Lung (tissue), 11 donors: ENCODE measurements at regions not wholly inside any gene's neighbourhood (a gene's known extent, or its start where the extent isn't known, plus 50 kb on each side); places are given as distances from the start of the nearest gene placed in this dataset.

Experiments used
- ATAC-seq: fragments of 200-7000 bp; cut with Tn5 transposase; one replicate; pipeline ENCODE4 v1.9.1; 2020; ENCODE audit warnings: moderate number of reproducible peaks; ENCODE audit not compliant: insufficient read depth, low FRiP score
- DNase-seq, 3 donors: peaks; one replicate each; pipeline ENCODE4 v3.0.0-alpha.2; 2013 to 2017
- H3K27ac ChIP-seq, 2 donors: one replicate each; pipeline ENCODE4 v1.5.1; 2013; ENCODE audit warnings: mild to moderate bottlenecking in 2 of 2, moderate library complexity in 2 of 2, control low read depth in 1 of 2, inconsistent platforms in 1 of 2, low read depth in 1 of 2, low read length in 1 of 2
- H3K27me3 ChIP-seq, 3 donors: one replicate each; pipeline ENCODE4 v1.5.1; 2013; ENCODE audit warnings: low read length in 2 of 3; ENCODE audit not compliant: control insufficient read depth in 3 of 3, insufficient read depth in 3 of 3
- H3K36me3 ChIP-seq, 4 donors: one replicate each; pipeline ENCODE4 v1.5.1; 2013; ENCODE audit warnings: low read length in 4 of 4, mild to moderate bottlenecking in 1 of 4, moderate library complexity in 1 of 4; ENCODE audit not compliant: control insufficient read depth in 4 of 4, insufficient read depth in 4 of 4
- H3K4me1 ChIP-seq, 5 donors: one replicate each; pipeline ENCODE4 v1.5.1; 2013; ENCODE audit warnings: low read length in 5 of 5, mild to moderate bottlenecking in 2 of 5, moderate library complexity in 1 of 5; ENCODE audit not compliant: control insufficient read depth in 5 of 5, insufficient read depth in 5 of 5
- H3K4me3 ChIP-seq: one replicate; pipeline ENCODE4 v1.5.1; 2013; ENCODE audit warnings: mild to moderate bottlenecking, control low read depth, moderate library complexity
- H3K9ac ChIP-seq, 2 donors: one replicate each; pipeline ENCODE4 v1.5.1; 2013; ENCODE audit warnings: low read length in 2 of 2, control low read depth in 1 of 2; ENCODE audit not compliant: insufficient read depth in 1 of 2
- H3K9me3 ChIP-seq, 4 donors: one replicate each; pipeline ENCODE4 v1.5.1; 2013; ENCODE audit warnings: low read length in 3 of 4, mild to moderate bottlenecking in 1 of 4, moderate library complexity in 1 of 4; ENCODE audit not compliant: control insufficient read depth in 4 of 4, insufficient read depth in 3 of 4
- WGBS, 2 donors: extraction: QIAGEN DNeasy Blood & Tissue Kit; methylation state at CpG; one replicate each; pipeline ENCODE4 v1.1.7; 2013; 5-methylcytosine and 5-hydroxymethylcytosine counted together
- TF ChIP-seq, protein P1 (sequence below): IDR thresholded peaks from 2 replicates; pipeline ENCODE4 v1.5.1; 2012; ENCODE audit warnings: mild to moderate bottlenecking; ENCODE audit errors: control extremely low read depth, extremely low read depth
- donor health status: control.
- donor health status: control.
- donor health status: Bipolar disorder and iron deficiency.
- donor health status: healthy.
- donor health status: DM: yes; HTN: yes; CAD: no.

DNA sequence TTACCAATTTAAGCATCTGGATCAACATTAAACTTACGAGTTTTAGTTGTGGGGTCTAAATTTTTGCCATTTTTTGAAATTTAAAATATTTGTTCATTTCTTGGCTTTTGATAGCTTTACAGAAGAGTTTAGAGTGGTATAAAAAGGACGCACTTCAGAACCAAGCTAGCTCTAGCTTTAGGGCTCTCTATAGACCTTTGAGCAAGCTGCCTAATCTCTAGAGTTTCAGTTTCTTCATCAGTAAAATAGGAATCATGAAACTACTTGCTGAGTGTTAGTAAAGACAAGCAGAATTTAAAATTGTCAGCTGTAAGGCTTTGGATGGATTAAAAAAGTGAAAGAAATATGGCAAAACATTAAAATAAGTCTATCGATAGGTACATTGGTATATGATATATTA lies 266.5 kb downstream of the IPMK start:
- no peak overlapping the region for H3K27ac ChIP-seq
- TF ChIP-seq, protein P1, sequence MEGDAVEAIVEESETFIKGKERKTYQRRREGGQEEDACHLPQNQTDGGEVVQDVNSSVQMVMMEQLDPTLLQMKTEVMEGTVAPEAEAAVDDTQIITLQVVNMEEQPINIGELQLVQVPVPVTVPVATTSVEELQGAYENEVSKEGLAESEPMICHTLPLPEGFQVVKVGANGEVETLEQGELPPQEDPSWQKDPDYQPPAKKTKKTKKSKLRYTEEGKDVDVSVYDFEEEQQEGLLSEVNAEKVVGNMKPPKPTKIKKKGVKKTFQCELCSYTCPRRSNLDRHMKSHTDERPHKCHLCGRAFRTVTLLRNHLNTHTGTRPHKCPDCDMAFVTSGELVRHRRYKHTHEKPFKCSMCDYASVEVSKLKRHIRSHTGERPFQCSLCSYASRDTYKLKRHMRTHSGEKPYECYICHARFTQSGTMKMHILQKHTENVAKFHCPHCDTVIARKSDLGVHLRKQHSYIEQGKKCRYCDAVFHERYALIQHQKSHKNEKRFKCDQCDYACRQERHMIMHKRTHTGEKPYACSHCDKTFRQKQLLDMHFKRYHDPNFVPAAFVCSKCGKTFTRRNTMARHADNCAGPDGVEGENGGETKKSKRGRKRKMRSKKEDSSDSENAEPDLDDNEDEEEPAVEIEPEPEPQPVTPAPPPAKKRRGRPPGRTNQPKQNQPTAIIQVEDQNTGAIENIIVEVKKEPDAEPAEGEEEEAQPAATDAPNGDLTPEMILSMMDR, result no peak
- H3K9ac ChIP-seq, result no peak overlapping the region
- H3K27me3 ChIP-seq, result no peaks in the 10 kb centered on the region
- no peaks in the 10 kb centered on the region for H3K36me3 ChIP-seq
- H3K9me3 ChIP-seq, result no peaks in the 10 kb centered on the region
- 76 to 81% methylated on average over 3 of the region's 3 CpGs for WGBS, 2 donors
- H3K4me3 ChIP-seq, result no peak overlapping the region
- ATAC-seq (no peak), DNase-seq (no peak)
- H3K4me1 ChIP-seq, result no peaks in the 10 kb centered on the region

GRCh38 chr10:57996536-57996935 lies 271.2 kb downstream of the IPMK start:
- Histone ChIP-seq H3K36me3 (no peaks in the 10 kb centered on the region), H3K4me3 (no peak overlapping the region), H3K27ac (no peak overlapping the region), H3K9ac (no peak overlapping the region), H3K4me1 (no peaks in the 10 kb centered on the region), H3K9me3 (no peaks in the 10 kb centered on the region), H3K27me3 (no peaks in the 10 kb centered on the region)
- no peak for ATAC-seq
- no peak for DNase-seq
- 91% methylated on average over 2 of the region's 2 CpGs for WGBS, 2 donors
- TF ChIP-seq, protein P1, result no peak

- H3K9me3 ChIP-seq, result no peaks in the 10 kb centered on the region
- no peak overlapping the region for H3K27ac ChIP-seq
- no peaks in the 10 kb centered on the region for H3K36me3 ChIP-seq
- no peak overlapping the region for H3K4me3 ChIP-seq
- DNase-seq (no peak), ATAC-seq (no peak)
- no peak overlapping the region for H3K9ac ChIP-seq
- H3K27me3 ChIP-seq, result no peaks in the 10 kb centered on the region
- TF ChIP-seq, protein P1, result no peak
- 85 to 88% methylated on average over 4 of the region's 4 CpGs for WGBS, 2 donors
- no peaks in the 10 kb centered on the region for H3K4me1 ChIP-seq
Observed at GRCh38 chr10:57993302-57993701, 274.4 kb downstream of the IPMK start.

- Histone ChIP-seq H3K36me3 (no peaks in the 10 kb centered on the region), H3K27me3 (no peaks in the 10 kb centered on the region), H3K4me3 (no peak overlapping the region), H3K27ac (no peak overlapping the region), H3K9ac (no peak overlapping the region), H3K4me1 (no peaks in the 10 kb centered on the region), H3K9me3 (no peaks in the 10 kb centered on the region)
- DNase-seq (peak in 1 of 3 donors; percentile 32), ATAC-seq (peak; percentile 6)
- 53 to 67% methylated on average over 5 of the region's 5 CpGs for WGBS, 2 donors
- TF ChIP-seq, protein P1, result no peak
Observed at GRCh38 chr10:57992321-57993077, 275.2 kb downstream of the IPMK start.
